ENCODE measurements at regions not wholly inside any gene's neighbourhood (a gene's known extent, or its start where the extent isn't known, plus 50 kb on each side); places are given as distances from the start of the nearest gene placed in this dataset.

- no peak for TF ChIP-seq CTCF (IDR thresholded peaks at IDR 0.05 in 8 of 11, conservative IDR thresholded peaks at IDR 0.05 in 3 of 11)
- TF ChIP-seq POLR2A (IDR thresholded peaks at IDR 0.05), result no peak
Measured at GRCh38 chr9:14403081-14403480, 89.1 kb upstream of the NFIB start.
